ENCODE measurements at regions not wholly inside any gene's neighbourhood (a gene's known extent, or its start where the extent isn't known, plus 50 kb on each side); places are given as distances from the start of the nearest gene placed in this dataset.
"Not testable (repeated sequence)": the region's sequence is repeated elsewhere in the genome, so short reads cannot be mapped to it uniquely, and the experiment has no call there.

DNA sequence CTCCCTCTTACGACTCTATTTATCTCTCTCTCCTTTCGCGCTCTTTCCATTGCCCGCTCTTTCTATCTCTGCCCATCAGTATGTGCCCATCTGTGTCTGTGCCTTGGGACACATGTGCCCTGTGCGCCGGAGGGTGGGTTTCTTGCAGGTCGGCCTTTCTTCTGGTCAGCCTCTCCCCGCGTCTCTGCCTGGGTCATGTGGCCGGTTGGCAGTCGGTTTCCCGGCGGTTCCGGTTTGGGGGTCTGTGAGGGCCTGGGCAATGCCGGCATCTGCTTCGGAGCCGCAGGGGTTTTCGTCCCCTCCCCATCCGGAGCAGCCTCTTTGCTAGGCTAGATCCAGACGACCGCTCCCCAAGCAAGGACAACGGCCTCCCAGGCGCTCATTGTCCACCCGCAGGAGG is 1426.0 kb upstream of the PCDH10 start:
- TF ChIP-seq, protein P1, sequence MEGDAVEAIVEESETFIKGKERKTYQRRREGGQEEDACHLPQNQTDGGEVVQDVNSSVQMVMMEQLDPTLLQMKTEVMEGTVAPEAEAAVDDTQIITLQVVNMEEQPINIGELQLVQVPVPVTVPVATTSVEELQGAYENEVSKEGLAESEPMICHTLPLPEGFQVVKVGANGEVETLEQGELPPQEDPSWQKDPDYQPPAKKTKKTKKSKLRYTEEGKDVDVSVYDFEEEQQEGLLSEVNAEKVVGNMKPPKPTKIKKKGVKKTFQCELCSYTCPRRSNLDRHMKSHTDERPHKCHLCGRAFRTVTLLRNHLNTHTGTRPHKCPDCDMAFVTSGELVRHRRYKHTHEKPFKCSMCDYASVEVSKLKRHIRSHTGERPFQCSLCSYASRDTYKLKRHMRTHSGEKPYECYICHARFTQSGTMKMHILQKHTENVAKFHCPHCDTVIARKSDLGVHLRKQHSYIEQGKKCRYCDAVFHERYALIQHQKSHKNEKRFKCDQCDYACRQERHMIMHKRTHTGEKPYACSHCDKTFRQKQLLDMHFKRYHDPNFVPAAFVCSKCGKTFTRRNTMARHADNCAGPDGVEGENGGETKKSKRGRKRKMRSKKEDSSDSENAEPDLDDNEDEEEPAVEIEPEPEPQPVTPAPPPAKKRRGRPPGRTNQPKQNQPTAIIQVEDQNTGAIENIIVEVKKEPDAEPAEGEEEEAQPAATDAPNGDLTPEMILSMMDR (IDR thresholded peaks at IDR 0.05 in 2 of 3, conservative IDR thresholded peaks at IDR 0.05 in 1 of 3; ENCODE audit: insufficient read depth in 2 of 3, low read depth in 1 of 3, low read length in 3 of 3): not testable (repeated sequence)
- TF ChIP-seq, protein P2, sequence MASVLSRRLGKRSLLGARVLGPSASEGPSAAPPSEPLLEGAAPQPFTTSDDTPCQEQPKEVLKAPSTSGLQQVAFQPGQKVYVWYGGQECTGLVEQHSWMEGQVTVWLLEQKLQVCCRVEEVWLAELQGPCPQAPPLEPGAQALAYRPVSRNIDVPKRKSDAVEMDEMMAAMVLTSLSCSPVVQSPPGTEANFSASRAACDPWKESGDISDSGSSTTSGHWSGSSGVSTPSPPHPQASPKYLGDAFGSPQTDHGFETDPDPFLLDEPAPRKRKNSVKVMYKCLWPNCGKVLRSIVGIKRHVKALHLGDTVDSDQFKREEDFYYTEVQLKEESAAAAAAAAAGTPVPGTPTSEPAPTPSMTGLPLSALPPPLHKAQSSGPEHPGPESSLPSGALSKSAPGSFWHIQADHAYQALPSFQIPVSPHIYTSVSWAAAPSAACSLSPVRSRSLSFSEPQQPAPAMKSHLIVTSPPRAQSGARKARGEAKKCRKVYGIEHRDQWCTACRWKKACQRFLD (CRISPR knock-in tag; IDR thresholded peaks at IDR 0.05): not testable (repeated sequence)
- TF ChIP-seq, protein P3, sequence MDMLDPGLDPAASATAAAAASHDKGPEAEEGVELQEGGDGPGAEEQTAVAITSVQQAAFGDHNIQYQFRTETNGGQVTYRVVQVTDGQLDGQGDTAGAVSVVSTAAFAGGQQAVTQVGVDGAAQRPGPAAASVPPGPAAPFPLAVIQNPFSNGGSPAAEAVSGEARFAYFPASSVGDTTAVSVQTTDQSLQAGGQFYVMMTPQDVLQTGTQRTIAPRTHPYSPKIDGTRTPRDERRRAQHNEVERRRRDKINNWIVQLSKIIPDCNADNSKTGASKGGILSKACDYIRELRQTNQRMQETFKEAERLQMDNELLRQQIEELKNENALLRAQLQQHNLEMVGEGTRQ (CRISPR knock-in tag; IDR thresholded peaks at IDR 0.05): not testable (repeated sequence)
- not testable (repeated sequence) for TF ChIP-seq GATAD2B (IDR thresholded peaks at IDR 0.05; ENCODE audit: borderline replicate concordance); MAX (CRISPR knock-in tag; IDR thresholded peaks at IDR 0.05); JUNB (CRISPR knock-in tag; conservative IDR thresholded peaks at IDR 0.05)
- TF ChIP-seq, protein P4, sequence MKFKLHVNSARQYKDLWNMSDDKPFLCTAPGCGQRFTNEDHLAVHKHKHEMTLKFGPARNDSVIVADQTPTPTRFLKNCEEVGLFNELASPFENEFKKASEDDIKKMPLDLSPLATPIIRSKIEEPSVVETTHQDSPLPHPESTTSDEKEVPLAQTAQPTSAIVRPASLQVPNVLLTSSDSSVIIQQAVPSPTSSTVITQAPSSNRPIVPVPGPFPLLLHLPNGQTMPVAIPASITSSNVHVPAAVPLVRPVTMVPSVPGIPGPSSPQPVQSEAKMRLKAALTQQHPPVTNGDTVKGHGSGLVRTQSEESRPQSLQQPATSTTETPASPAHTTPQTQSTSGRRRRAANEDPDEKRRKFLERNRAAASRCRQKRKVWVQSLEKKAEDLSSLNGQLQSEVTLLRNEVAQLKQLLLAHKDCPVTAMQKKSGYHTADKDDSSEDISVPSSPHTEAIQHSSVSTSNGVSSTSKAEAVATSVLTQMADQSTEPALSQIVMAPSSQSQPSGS (CRISPR knock-in tag; IDR thresholded peaks at IDR 0.05): not testable (repeated sequence)
